ENCODE measurements at regions not wholly inside any gene's neighbourhood (a gene's known extent, or its start where the extent isn't known, plus 50 kb on each side); places are given as distances from the start of the nearest gene placed in this dataset.

DNA sequence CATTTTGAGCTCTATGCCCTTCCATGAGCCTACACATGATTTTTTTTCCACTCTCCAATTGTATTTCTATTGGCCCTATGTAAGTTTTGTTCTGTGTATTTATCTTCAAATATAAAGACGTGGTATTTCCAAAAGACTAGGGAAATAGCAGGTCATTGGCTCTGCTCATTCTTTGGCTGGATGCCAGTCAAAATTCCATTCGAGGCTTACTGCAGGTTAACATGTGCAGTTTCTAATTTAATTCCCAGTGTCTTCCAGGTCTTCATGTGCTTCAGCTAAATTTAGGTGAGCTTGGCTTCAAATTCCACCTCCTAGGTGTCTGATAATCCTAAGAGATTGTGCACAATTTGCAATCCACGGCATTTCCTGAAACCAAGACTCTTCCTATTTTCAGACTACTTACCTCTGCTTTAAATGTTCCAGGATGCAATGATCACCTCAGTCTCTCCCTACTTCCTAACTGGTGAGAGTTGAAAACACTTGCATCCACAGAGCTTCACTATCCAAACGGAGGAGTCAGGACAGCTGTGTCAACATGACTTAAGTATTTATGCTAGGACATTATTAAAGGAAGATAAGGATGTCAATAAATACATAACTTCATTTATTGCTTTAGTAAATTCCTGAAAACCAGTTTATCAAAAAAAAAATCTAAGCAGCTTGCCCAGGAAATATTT is 236.1 kb downstream of the COL12A1 start:
- Mint-ChIP-seq H3K27ac (no peak overlapping the region), H3K36me3 (no peaks in the 10 kb centered on the region), H3K9me3 (peaks cover 2% of the 10 kb centered on the region), H3K27me3 (no peaks in the 10 kb centered on the region), H3K4me3 (no peak overlapping the region), H3K4me1 (ENCODE audit: unreplicated experiment) (no peaks in the 10 kb centered on the region)
- DNase-seq (ENCODE audit: extremely low spot score, unreplicated experiment), result no peak
- no peak for TF ChIP-seq CTCF (conservative IDR thresholded peaks at IDR 0.05)

DNA sequence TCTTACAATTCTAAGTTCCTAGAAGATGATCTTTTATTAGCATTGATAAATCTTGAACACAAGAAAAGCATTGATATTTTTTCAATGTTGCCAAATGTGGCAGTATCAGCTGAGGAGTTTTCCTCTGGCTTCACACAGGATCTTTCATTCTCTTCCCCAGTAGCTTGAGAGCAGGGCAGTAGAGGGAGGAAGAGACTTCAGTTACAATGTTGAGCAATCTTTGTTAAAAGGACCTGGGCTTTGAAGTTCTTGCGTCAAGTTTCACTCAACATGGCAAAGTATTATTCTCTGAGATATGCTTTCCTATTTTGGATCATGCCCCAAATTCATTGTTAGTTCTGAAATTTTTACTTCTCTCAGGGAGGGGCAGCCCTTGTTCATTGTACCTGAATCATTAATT is 238.0 kb downstream of the COL12A1 start:
- DNase-seq (ENCODE audit: extremely low spot score, unreplicated experiment), result no peak
- Mint-ChIP-seq H3K4me1 (ENCODE audit: unreplicated experiment) (no peaks in the 10 kb centered on the region), H3K36me3 (no peaks in the 10 kb centered on the region), H3K4me3 (no peak overlapping the region), H3K27me3 (no peaks in the 10 kb centered on the region), H3K9me3 (peaks cover 9% of the 10 kb centered on the region), H3K27ac (no peak overlapping the region)
- TF ChIP-seq CTCF (conservative IDR thresholded peaks at IDR 0.05), result no peak

GRCh38 chr6:74966712-74967111 is 239.1 kb downstream of the COL12A1 start:
- Mint-ChIP-seq H3K36me3 (no peaks in the 10 kb centered on the region), H3K27me3 (no peaks in the 10 kb centered on the region), H3K9me3 (peaks cover 9% of the 10 kb centered on the region), H3K27ac (no peak overlapping the region), H3K4me1 (ENCODE audit: unreplicated experiment) (no peaks in the 10 kb centered on the region), H3K4me3 (no peak overlapping the region)
- no peak for DNase-seq (ENCODE audit: extremely low spot score, unreplicated experiment)
- TF ChIP-seq CTCF (conservative IDR thresholded peaks at IDR 0.05), result no peak

DNA sequence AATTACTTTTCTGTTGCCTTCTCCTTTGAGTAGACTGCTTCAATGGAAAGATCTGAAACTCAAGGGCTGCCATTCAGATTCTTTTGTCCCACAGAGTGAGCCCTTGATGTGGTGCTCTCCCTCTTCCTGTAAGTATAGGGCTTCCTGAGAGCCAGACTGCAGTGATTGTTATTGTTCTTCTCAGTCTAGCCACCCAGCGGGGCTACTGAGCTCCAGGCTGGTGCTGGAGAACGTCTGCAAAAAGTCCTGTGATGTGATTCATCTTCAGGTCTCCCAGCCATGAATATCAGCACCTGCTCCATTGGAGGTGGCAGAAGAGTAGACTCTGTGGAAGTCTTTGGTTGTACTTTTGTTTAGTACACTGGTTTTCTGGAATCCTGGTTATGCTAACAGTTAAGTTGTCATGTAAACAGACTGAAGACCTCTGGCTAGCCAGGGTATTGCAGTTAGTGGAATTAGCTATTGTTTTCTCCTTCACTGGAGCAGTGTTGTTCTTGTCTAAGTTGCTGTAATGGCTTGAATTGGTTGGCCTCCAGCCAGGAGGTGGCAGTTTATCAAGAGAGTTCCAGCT is 240.9 kb downstream of the COL12A1 start:
- Mint-ChIP-seq H3K9me3 (peaks cover 9% of the 10 kb centered on the region), H3K4me1 (ENCODE audit: unreplicated experiment) (no peaks in the 10 kb centered on the region), H3K27me3 (no peaks in the 10 kb centered on the region), H3K4me3 (no peak overlapping the region), H3K27ac (no peak overlapping the region), H3K36me3 (no peaks in the 10 kb centered on the region)
- DNase-seq (ENCODE audit: extremely low spot score, unreplicated experiment), result no peak
- no peak for TF ChIP-seq CTCF (conservative IDR thresholded peaks at IDR 0.05)

- Mint-ChIP-seq H3K4me3 (no peak overlapping the region), H3K27ac (peak overlapping the region; percentile 57), H3K36me3 (no peaks in the 10 kb centered on the region), H3K27me3 (no peaks in the 10 kb centered on the region), H3K9me3 (peaks cover 15% of the 10 kb centered on the region), H3K4me1 (ENCODE audit: unreplicated experiment) (peaks cover 3% of the 10 kb centered on the region)
- TF ChIP-seq CTCF (conservative IDR thresholded peaks at IDR 0.05), result no peak
- no peak for DNase-seq (ENCODE audit: extremely low spot score, unreplicated experiment)
Observed at GRCh38 chr6:74956559-74957428, 249.1 kb downstream of the COL12A1 start.

Measured in type B pancreatic cell (in vitro differentiated cells).